ENCODE measurements at regions not wholly inside any gene's neighbourhood (a gene's known extent, or its start where the extent isn't known, plus 50 kb on each side); places are given as distances from the start of the nearest gene placed in this dataset.

- TF ChIP-seq CTCF (conservative IDR thresholded peaks at IDR 0.05; ENCODE audit: low read length) (no peak), EZH2phosphoT487 (IDR thresholded peaks at IDR 0.05; ENCODE audit: borderline replicate concordance, low read depth, low read length) (no peak)
These were observed 2022.2 kb downstream of the MAT2B start for GRCh38 chr5:165527577-165527976.
